HG03025 (cell line): ENCODE measurements at regions not wholly inside any gene's neighbourhood (a gene's known extent, or its start where the extent isn't known, plus 50 kb on each side); places are given as distances from the start of the nearest gene placed in this dataset.

Experiments
- ATAC-seq: cut with Tn5 transposase; IDR thresholded peaks from one replicate; pipeline ENCODE4 v1.9.1; 2021; ENCODE audit warnings: mild to moderate bottlenecking, moderate library complexity; ENCODE audit not compliant: unreplicated experiment, low FRiP score

- ATAC-seq = no peak
Measured at GRCh38 chr7:25314094-25314730, 85.9 kb upstream of the NPVF start.

- ATAC-seq = no peak
Measured at GRCh38 chr7:25314731-25315267, 86.5 kb upstream of the NPVF start.

- no peak for ATAC-seq
Measured at GRCh38 chr7:25316366-25316765, 88.1 kb upstream of the NPVF start.

GRCh38 chr7:25318047-25318446 lies 89.8 kb upstream of the NPVF start:
- no peak for ATAC-seq

GRCh38 chr7:25319707-25320106 lies 91.4 kb upstream of the NPVF start:
- no peak for ATAC-seq

- ATAC-seq = no peak
Measured at GRCh38 chr7:25320791-25321190, 92.5 kb upstream of the NPVF start.

GRCh38 chr7:25321424-25321823 lies 93.1 kb upstream of the NPVF start:
- ATAC-seq = no peak

GRCh38 chr7:25322473-25322872 lies 94.2 kb upstream of the NPVF start:
- no peak for ATAC-seq

GRCh38 chr7:25325186-25325757 lies 97.0 kb upstream of the NPVF start:
- no peak for ATAC-seq

GRCh38 chr7:25326501-25327156 lies 98.3 kb upstream of the NPVF start:
- no peak for ATAC-seq

GRCh38 chr7:25329815-25330214 lies 101.5 kb upstream of the NPVF start:
- ATAC-seq = no peak

- ATAC-seq = no peak
Measured at GRCh38 chr7:25333296-25333928, 105.1 kb upstream of the NPVF start.

- ATAC-seq = no peak
Measured at GRCh38 chr7:25347360-25348066, 119.2 kb upstream of the NPVF start.

- ATAC-seq = no peak
Measured at GRCh38 chr7:25348104-25348503, 119.8 kb upstream of the NPVF start.

- no peak for ATAC-seq
Measured at GRCh38 chr7:25349283-25350017, 121.2 kb upstream of the NPVF start.

- no peak for ATAC-seq
Measured at GRCh38 chr7:25350041-25350440, 121.8 kb upstream of the NPVF start.

GRCh38 chr7:25351761-25352160 lies 123.5 kb upstream of the NPVF start:
- no peak for ATAC-seq

- ATAC-seq = no peak
Measured at GRCh38 chr7:25353196-25353595, 124.9 kb upstream of the NPVF start.

GRCh38 chr7:25353732-25354131 lies 125.4 kb upstream of the NPVF start:
- ATAC-seq = no peak

GRCh38 chr7:25356534-25357151 lies 128.4 kb upstream of the NPVF start:
- ATAC-seq = no peak
